ENCODE measurements at regions not wholly inside any gene's neighbourhood (a gene's known extent, or its start where the extent isn't known, plus 50 kb on each side); places are given as distances from the start of the nearest gene placed in this dataset.

- TF ChIP-seq EZH2phosphoT487 (IDR thresholded peaks at IDR 0.05; ENCODE audit: borderline replicate concordance, low read depth, low read length) (no peak), CTCF (conservative IDR thresholded peaks at IDR 0.05; ENCODE audit: low read length) (no peak)
Observed at GRCh38 chr10:124165311-124165710, 71.9 kb upstream of the CHST15 start.
